AG04449 (cell line): ENCODE measurements at regions not wholly inside any gene's neighbourhood (a gene's known extent, or its start where the extent isn't known, plus 50 kb on each side); places are given as distances from the start of the nearest gene placed in this dataset.

ENCODE experiments used
- CTCF ChIA-PET: fragments of 350-600 bp; formaldehyde crosslinking; extraction: SDS; loops from one replicate; lab custom pipeline; 2021; ENCODE audit warnings: antibody characterized with exemption; lab: Yijun Ruan, JAX
- POLR2A ChIA-PET: fragments of 400-600, 350-600 bp; formaldehyde crosslinking; extraction: SDS; loops from one replicate; lab custom pipeline; 2020; ENCODE audit warnings: antibody characterized with exemption, inconsistent platforms; lab: Yijun Ruan, JAX
- DNase-seq: peaks from one replicate; pipeline ENCODE4 v3.0.0-alpha.2; 2010; ENCODE audit warnings: low read depth, low spot score
- H3K4me3 ChIP-seq: 2 replicates; pipeline ENCODE4 v1.5.1; 2011; ENCODE audit warnings: low read depth, mild to moderate bottlenecking, control low read depth, low read length
- CTCF ChIP-seq: IDR thresholded peaks from one replicate; pipeline ENCODE4 v1.5.1; 2011; ENCODE audit warnings: mild to moderate bottlenecking, moderate library complexity, low read length, control low read depth, inconsistent platforms; ENCODE audit not compliant: insufficient read depth; ENCODE audit errors: missing control alignments

- no peak overlapping the region for H3K4me3 ChIP-seq
- TF ChIP-seq CTCF = no peak
- ChIA-PET POLR2A (no interaction called here), CTCF (interaction anchor here (1.7 kb wide), 1 partner anchor 13 kb away, joined by 4 read pairs; no protein-coding TSS in a partner anchor)
- DNase-seq = no peak
These were observed 489.8 kb downstream of the MAT2B start for GRCh38 chr5:163995206-163995605.

GRCh38 chr5:163997965-163998364 lies 492.5 kb downstream of the MAT2B start:
- no peak for TF ChIP-seq CTCF
- ChIA-PET CTCF (interaction anchor here (0.7 kb wide), 1 partner anchor 10 kb away, joined by 3 read pairs; no protein-coding TSS in a partner anchor), POLR2A (no interaction called here)
- no peak for DNase-seq
- H3K4me3 ChIP-seq = no peak overlapping the region

- ChIA-PET CTCF (no interaction called here), POLR2A (no interaction called here)
- no peak for DNase-seq
- H3K4me3 ChIP-seq = no peak overlapping the region
- no peak for TF ChIP-seq CTCF
These were observed 494.8 kb downstream of the MAT2B start for GRCh38 chr5:164000241-164000640.

- DNase-seq = no peak
- ChIA-PET POLR2A (no interaction called here), CTCF (no interaction called here)
- TF ChIP-seq CTCF = no peak
- H3K4me3 ChIP-seq = no peak overlapping the region
These were observed 495.4 kb downstream of the MAT2B start for GRCh38 chr5:164000819-164001218.

GRCh38 chr5:164002214-164002613 lies 496.8 kb downstream of the MAT2B start:
- no peak overlapping the region for H3K4me3 ChIP-seq
- no peak for DNase-seq
- ChIA-PET CTCF (interaction anchor here (4.1 kb wide), 1 partner anchor 11 kb away, joined by 28 read pairs; no protein-coding TSS in a partner anchor), POLR2A (no interaction called here)
- no peak for TF ChIP-seq CTCF

GRCh38 chr5:164002628-164003027 lies 497.2 kb downstream of the MAT2B start:
- TF ChIP-seq CTCF = no peak
- ChIA-PET POLR2A (no interaction called here), CTCF (interaction anchor here (4.1 kb wide), 1 partner anchor 10 kb away, joined by 28 read pairs; no protein-coding TSS in a partner anchor)
- H3K4me3 ChIP-seq = no peak overlapping the region
- DNase-seq = no peak
